SK-N-SH (cell line): ENCODE measurements at regions not wholly inside any gene's neighbourhood (a gene's known extent, or its start where the extent isn't known, plus 50 kb on each side); places are given as distances from the start of the nearest gene placed in this dataset.

Experiments used
- CHD2 ChIP-seq: fragments of 150-350 bp; IDR thresholded peaks from 2 replicates; pipeline ENCODE4 v1.6.1; 2018; ENCODE audit warnings: low read length; ENCODE audit not compliant: partially characterized antibody
- CTCF ChIP-seq: fragments of 200-600 bp; sonication (generic); IDR thresholded peaks from 2 replicates; pipeline ENCODE4 v1.6.1; 2017; ENCODE audit warnings: antibody characterized with exemption, mild to moderate bottlenecking, moderate library complexity
- EZH2phosphoT487 ChIP-seq: fragments of 200-600 bp; sonication (generic); IDR thresholded peaks from 2 replicates; pipeline ENCODE4 v1.6.1; 2017; ENCODE audit warnings: low read depth, mixed run types, mild to moderate bottlenecking, antibody characterized with exemption, moderate library complexity, borderline replicate concordance
- FOXM1 ChIP-seq: IDR thresholded peaks from 2 replicates; pipeline ENCODE4 v1.4.0; 2012; ENCODE audit warnings: low read depth, mild to moderate bottlenecking
- MAX ChIP-seq: IDR thresholded peaks from 2 replicates; pipeline ENCODE4 v1.4.0; 2012; ENCODE audit warnings: low read depth
- POLR2AphosphoS5 ChIP-seq: IDR thresholded peaks from 2 replicates; pipeline ENCODE4 v1.6.1; 2012; ENCODE audit warnings: low read depth, low read length
- RCOR1 ChIP-seq: fragments of 150-350 bp; IDR thresholded peaks from 2 replicates; pipeline ENCODE4 v1.6.1; 2017; ENCODE audit warnings: antibody characterized with exemption, low read length
- SIN3A ChIP-seq: IDR thresholded peaks from 2 replicates; pipeline ENCODE4 v1.6.1; 2012; ENCODE audit warnings: low read depth, mild to moderate bottlenecking, low read length, moderate library complexity, borderline replicate concordance
- TAF1 ChIP-seq: IDR thresholded peaks from 2 replicates; pipeline ENCODE4 v1.6.1; 2012; ENCODE audit warnings: low read depth, mild to moderate bottlenecking, low read length, moderate library complexity, borderline replicate concordance
- ZBTB33 ChIP-seq: IDR thresholded peaks from 2 replicates; pipeline ENCODE4 v1.4.0; 2012; ENCODE audit warnings: low read depth, borderline replicate concordance

GRCh38 chr12:69102856-69103255, 136.5 kb upstream of the CPSF6 start:
- TF ChIP-seq POLR2AphosphoS5 (no peak), CTCF (no peak), RCOR1 (no peak), EZH2phosphoT487 (no peak), TAF1 (no peak), MAX (no peak), SIN3A (no peak), ZBTB33 (no peak), FOXM1 (no peak), CHD2 (no peak)
